K562 (cell line): ENCODE measurements at regions not wholly inside any gene's neighbourhood (a gene's known extent, or its start where the extent isn't known, plus 50 kb on each side); places are given as distances from the start of the nearest gene placed in this dataset.

Experiments used
- COPS2 ChIP-seq: fragments of 450-650 bp; conservative IDR thresholded peaks from 2 replicates; pipeline ENCODE4 v1.6.1; 2016; ENCODE audit warnings: mild to moderate bottlenecking, moderate library complexity
- DDX20 ChIP-seq: fragments of 450-650 bp; IDR thresholded peaks from 2 replicates; pipeline ENCODE4 v1.6.1; 2016; ENCODE audit warnings: missing genetic modification characterization, low read depth, mild to moderate bottlenecking, missing compliant biosample characterization, moderate library complexity
- DMBX1 ChIP-seq: fragments of 250-450 bp; sonication (Bioruptor Pico); IDR thresholded peaks from 2 replicates; pipeline ENCODE4 v1.8.0; 2022; ENCODE audit warnings: inconsistent platforms, mild to moderate bottlenecking, moderate library complexity, borderline replicate concordance
- HDAC2 ChIP-seq: fragments of 450-650 bp; IDR thresholded peaks from 2 replicates; pipeline ENCODE4 v1.6.1; 2016; ENCODE audit warnings: mild to moderate bottlenecking
- MITF ChIP-seq: IDR thresholded peaks from 2 replicates; pipeline ENCODE4 v1.6.1; 2014; ENCODE audit warnings: antibody characterized with exemption
- MLX ChIP-seq, 2 experiments: fragments of 450-650 bp in 1 of 2; sonication (generic) in 1 of 2; formaldehyde crosslinking; conservative IDR thresholded peaks; 2 replicates each; pipeline versions ENCODE4 v1.4.0 to v1.8.1; 2020 to 2022; ENCODE audit warnings: mild to moderate bottlenecking in 1 of 2, missing genetic modification reagents in 1 of 2
- NFE2 ChIP-seq: IDR thresholded peaks from 2 replicates; pipeline ENCODE4 v1.6.1; 2014; ENCODE audit warnings: antibody characterized with exemption, low read depth
- NFIC ChIP-seq: fragments of 450-650 bp; IDR thresholded peaks from 2 replicates; pipeline ENCODE4 v1.6.1; 2017; ENCODE audit warnings: mild to moderate bottlenecking, inconsistent platforms
- NR2F6 ChIP-seq: fragments of 450-650 bp; formaldehyde crosslinking; IDR thresholded peaks from 2 replicates; pipeline ENCODE4 v1.4.0; 2020; ENCODE audit warnings: mild to moderate bottlenecking
- RUNX1 ChIP-seq: sonication (generic); IDR thresholded peaks from 2 replicates; pipeline ENCODE4 v1.6.1; 2016; ENCODE audit warnings: antibody characterized with exemption, low read depth
- ZNF586 ChIP-seq: fragments of 450-650 bp; formaldehyde crosslinking; conservative IDR thresholded peaks from 2 replicates; pipeline ENCODE4 v1.4.0; 2020; ENCODE audit warnings: mild to moderate bottlenecking, moderate library complexity
- TF ChIP-seq, protein P1 (sequence below): fragments of 200-400 bp; formaldehyde crosslinking; IDR thresholded peaks from 2 replicates; pipeline ENCODE4 v1.6.1; 2017; ENCODE audit warnings: mild to moderate bottlenecking, low read depth, low read length, moderate library complexity
- TF ChIP-seq, protein P2 (sequence below): fragments of 250-450 bp; sonication (Bioruptor Pico); IDR thresholded peaks from 2 replicates; pipeline ENCODE4 v1.5.0; 2021
- TF ChIP-seq, protein P3 (sequence below): fragments of 450-650 bp; IDR thresholded peaks from one replicate; pipeline ENCODE4 v1.6.1; 2018; ENCODE audit warnings: mild to moderate bottlenecking, moderate library complexity; ENCODE audit not compliant: partially characterized antibody
- TF ChIP-seq, protein P4 (sequence below): fragments of 450-650 bp; IDR thresholded peaks from 2 replicates; pipeline ENCODE4 v1.6.1; 2016; ENCODE audit warnings: missing biosample characterization, missing genetic modification characterization
- TF ChIP-seq, protein P5 (sequence below): fragments of 250-450 bp; sonication (Bioruptor Pico); IDR thresholded peaks from 2 replicates; pipeline ENCODE4 v1.8.0; 2021; ENCODE audit warnings: moderate library complexity, mild to moderate bottlenecking, inconsistent platforms

GRCh38 chr3:115239717-115240116 lies 92.6 kb upstream of the ZBTB20 start (continued):
- TF ChIP-seq MITF (no peak), NR2F6 (no peak), COPS2 (no peak), NFE2 (0 out of 2 replicates have a peak, but pooled peaks have one; percentile 34), RUNX1 (no peak), DDX20 (no peak), MLX (CRISPR knock-in tag; conservative IDR thresholded peaks at IDR 0.05) (no peak), NFIC (no peak), HDAC2 (0 out of 2 replicates have a peak, but pooled peaks have one; percentile 22), DMBX1 (CRISPR knock-in tag) (no peak), ZNF586 (CRISPR knock-in tag) (no peak)
- TF ChIP-seq, protein P1, sequence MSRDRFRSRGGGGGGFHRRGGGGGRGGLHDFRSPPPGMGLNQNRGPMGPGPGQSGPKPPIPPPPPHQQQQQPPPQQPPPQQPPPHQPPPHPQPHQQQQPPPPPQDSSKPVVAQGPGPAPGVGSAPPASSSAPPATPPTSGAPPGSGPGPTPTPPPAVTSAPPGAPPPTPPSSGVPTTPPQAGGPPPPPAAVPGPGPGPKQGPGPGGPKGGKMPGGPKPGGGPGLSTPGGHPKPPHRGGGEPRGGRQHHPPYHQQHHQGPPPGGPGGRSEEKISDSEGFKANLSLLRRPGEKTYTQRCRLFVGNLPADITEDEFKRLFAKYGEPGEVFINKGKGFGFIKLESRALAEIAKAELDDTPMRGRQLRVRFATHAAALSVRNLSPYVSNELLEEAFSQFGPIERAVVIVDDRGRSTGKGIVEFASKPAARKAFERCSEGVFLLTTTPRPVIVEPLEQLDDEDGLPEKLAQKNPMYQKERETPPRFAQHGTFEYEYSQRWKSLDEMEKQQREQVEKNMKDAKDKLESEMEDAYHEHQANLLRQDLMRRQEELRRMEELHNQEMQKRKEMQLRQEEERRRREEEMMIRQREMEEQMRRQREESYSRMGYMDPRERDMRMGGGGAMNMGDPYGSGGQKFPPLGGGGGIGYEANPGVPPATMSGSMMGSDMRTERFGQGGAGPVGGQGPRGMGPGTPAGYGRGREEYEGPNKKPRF, result no peak
- TF ChIP-seq, protein P2, sequence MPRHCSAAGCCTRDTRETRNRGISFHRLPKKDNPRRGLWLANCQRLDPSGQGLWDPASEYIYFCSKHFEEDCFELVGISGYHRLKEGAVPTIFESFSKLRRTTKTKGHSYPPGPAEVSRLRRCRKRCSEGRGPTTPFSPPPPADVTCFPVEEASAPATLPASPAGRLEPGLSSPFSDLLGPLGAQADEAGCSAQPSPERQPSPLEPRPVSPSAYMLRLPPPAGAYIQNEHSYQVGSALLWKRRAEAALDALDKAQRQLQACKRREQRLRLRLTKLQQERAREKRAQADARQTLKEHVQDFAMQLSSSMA (CRISPR knock-in tag), result no peak
- TF ChIP-seq, protein P3, sequence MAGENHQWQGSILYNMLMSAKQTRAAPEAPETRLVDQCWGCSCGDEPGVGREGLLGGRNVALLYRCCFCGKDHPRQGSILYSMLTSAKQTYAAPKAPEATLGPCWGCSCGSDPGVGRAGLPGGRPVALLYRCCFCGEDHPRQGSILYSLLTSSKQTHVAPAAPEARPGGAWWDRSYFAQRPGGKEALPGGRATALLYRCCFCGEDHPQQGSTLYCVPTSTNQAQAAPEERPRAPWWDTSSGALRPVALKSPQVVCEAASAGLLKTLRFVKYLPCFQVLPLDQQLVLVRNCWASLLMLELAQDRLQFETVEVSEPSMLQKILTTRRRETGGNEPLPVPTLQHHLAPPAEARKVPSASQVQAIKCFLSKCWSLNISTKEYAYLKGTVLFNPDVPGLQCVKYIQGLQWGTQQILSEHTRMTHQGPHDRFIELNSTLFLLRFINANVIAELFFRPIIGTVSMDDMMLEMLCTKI, result no peak
- TF ChIP-seq, protein P4, sequence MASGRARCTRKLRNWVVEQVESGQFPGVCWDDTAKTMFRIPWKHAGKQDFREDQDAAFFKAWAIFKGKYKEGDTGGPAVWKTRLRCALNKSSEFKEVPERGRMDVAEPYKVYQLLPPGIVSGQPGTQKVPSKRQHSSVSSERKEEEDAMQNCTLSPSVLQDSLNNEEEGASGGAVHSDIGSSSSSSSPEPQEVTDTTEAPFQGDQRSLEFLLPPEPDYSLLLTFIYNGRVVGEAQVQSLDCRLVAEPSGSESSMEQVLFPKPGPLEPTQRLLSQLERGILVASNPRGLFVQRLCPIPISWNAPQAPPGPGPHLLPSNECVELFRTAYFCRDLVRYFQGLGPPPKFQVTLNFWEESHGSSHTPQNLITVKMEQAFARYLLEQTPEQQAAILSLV (tag), result no peak
- TF ChIP-seq, protein P5, sequence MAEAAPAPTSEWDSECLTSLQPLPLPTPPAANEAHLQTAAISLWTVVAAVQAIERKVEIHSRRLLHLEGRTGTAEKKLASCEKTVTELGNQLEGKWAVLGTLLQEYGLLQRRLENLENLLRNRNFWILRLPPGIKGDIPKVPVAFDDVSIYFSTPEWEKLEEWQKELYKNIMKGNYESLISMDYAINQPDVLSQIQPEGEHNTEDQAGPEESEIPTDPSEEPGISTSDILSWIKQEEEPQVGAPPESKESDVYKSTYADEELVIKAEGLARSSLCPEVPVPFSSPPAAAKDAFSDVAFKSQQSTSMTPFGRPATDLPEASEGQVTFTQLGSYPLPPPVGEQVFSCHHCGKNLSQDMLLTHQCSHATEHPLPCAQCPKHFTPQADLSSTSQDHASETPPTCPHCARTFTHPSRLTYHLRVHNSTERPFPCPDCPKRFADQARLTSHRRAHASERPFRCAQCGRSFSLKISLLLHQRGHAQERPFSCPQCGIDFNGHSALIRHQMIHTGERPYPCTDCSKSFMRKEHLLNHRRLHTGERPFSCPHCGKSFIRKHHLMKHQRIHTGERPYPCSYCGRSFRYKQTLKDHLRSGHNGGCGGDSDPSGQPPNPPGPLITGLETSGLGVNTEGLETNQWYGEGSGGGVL (CRISPR knock-in tag), result no peak
